HG02763 (cell line): ENCODE measurements at regions not wholly inside any gene's neighbourhood (a gene's known extent, or its start where the extent isn't known, plus 50 kb on each side); places are given as distances from the start of the nearest gene placed in this dataset.
"Not testable (repeated sequence)": the region's sequence is repeated elsewhere in the genome, so short reads cannot be mapped to it uniquely, and the experiment has no call there.

Experiments
- ATAC-seq: cut with Tn5 transposase; IDR thresholded peaks from one replicate; pipeline ENCODE4 v1.9.1; 2021; ENCODE audit warnings: mild to moderate bottlenecking, moderate library complexity; ENCODE audit not compliant: unreplicated experiment

- no peak for ATAC-seq
Measured at GRCh38 chr1:168490306-168490705, 53.5 kb downstream of the XCL2 start.

GRCh38 chr1:168488138-168488537 lies 55.7 kb downstream of the XCL2 start:
- no peak for ATAC-seq

GRCh38 chr1:168486820-168487219 lies 57.0 kb downstream of the XCL2 start:
- not testable (repeated sequence) for ATAC-seq

- no peak for ATAC-seq
Measured at GRCh38 chr1:168485048-168485447, 58.7 kb downstream of the XCL2 start.

- no peak for ATAC-seq
Measured at GRCh38 chr1:168484083-168484482, 59.7 kb downstream of the XCL2 start.

- no peak for ATAC-seq
Measured at GRCh38 chr1:168483539-168483938, 60.3 kb downstream of the XCL2 start.

GRCh38 chr1:168482106-168482505 lies 61.7 kb downstream of the XCL2 start:
- no peak for ATAC-seq

GRCh38 chr1:168481586-168481985 lies 62.2 kb downstream of the XCL2 start:
- ATAC-seq, result no peak

- no peak for ATAC-seq
Measured at GRCh38 chr1:168480997-168481396, 62.8 kb downstream of the XCL2 start.

GRCh38 chr1:168477792-168478191 lies 66.0 kb downstream of the XCL2 start:
- no peak for ATAC-seq

- ATAC-seq, result no peak
Measured at GRCh38 chr1:168476588-168477385, 67.0 kb downstream of the XCL2 start.

GRCh38 chr1:168474322-168474721 lies 69.5 kb downstream of the XCL2 start:
- no peak for ATAC-seq

GRCh38 chr1:168473126-168473525 lies 70.7 kb downstream of the XCL2 start:
- no peak for ATAC-seq

- ATAC-seq, result no peak
Measured at GRCh38 chr1:168472223-168472622, 71.6 kb downstream of the XCL2 start.

GRCh38 chr1:168470901-168471431 lies 72.8 kb downstream of the XCL2 start:
- ATAC-seq, result no peak

GRCh38 chr1:168469690-168470089 lies 74.1 kb downstream of the XCL2 start:
- ATAC-seq, result no peak

- ATAC-seq, result no peak
Measured at GRCh38 chr1:168468822-168469221, 75.0 kb downstream of the XCL2 start.

GRCh38 chr1:168468042-168468809 lies 75.6 kb downstream of the XCL2 start:
- ATAC-seq, result no peak

GRCh38 chr1:168467452-168467851 lies 76.3 kb downstream of the XCL2 start:
- no peak for ATAC-seq

- ATAC-seq, result peak; percentile 45
Measured at GRCh38 chr1:168466714-168467131, 77.1 kb downstream of the XCL2 start.

- peak; percentile 53 for ATAC-seq
Measured at GRCh38 chr1:168466092-168466713, 77.6 kb downstream of the XCL2 start.
